IMR-90 (cell line): ENCODE measurements at regions not wholly inside any gene's neighbourhood (a gene's known extent, or its start where the extent isn't known, plus 50 kb on each side); places are given as distances from the start of the nearest gene placed in this dataset.
"Not testable (repeated sequence)": the region's sequence is repeated elsewhere in the genome, so short reads cannot be mapped to it uniquely, and the experiment has no call there.

Experiments
- ATAC-seq: fragments of 200-7000 bp; cut with Tn5 transposase; 2 replicates; pipeline ENCODE4 v1.9.1; 2020; ENCODE audit warnings: low read depth, mild to moderate bottlenecking, moderate library complexity
- BruUV-seq: library from RNA; stranded (reverse); fragments of 400-500 nt; replicated peaks from 2 replicates; lab custom pipeline; 2021; lab: Mats Ljungman, UMichigan
- CTCF ChIA-PET: fragments of 300-600 bp; formaldehyde crosslinking; extraction: SDS; loops from one replicate; lab custom pipeline; 2021; ENCODE audit warnings: antibody characterized with exemption; lab: Yijun Ruan, JAX
- POLR2A ChIA-PET: fragments of 300-600 bp; sonication (Branson Sonifier 250); formaldehyde crosslinking; loops from one replicate; lab custom pipeline; 2022; ENCODE audit warnings: antibody characterized with exemption; ENCODE audit not compliant: unreplicated experiment; lab: Charles Lee
- DNase-seq: peaks from one replicate; pipeline ENCODE4 v3.0.0; 2013
- H2AFZ ChIP-seq: replicated peaks from 2 replicates; pipeline ENCODE3; 2013; ENCODE audit warnings: low read length, mild to moderate bottlenecking; ENCODE audit not compliant: poor library complexity
- H2AK5ac ChIP-seq: 2 replicates; pipeline ENCODE4 v1.6.1; 2013; ENCODE audit warnings: low read depth, low read length, inconsistent platforms
- H2AK9ac ChIP-seq: replicated peaks from 2 replicates; pipeline ENCODE3; 2013; ENCODE audit warnings: mild to moderate bottlenecking, low read depth, low read length, moderate library complexity; ENCODE audit not compliant: poor library complexity
- H2BK120ac ChIP-seq: 2 replicates; pipeline ENCODE4 v1.6.1; 2013; ENCODE audit warnings: low read depth, low read length, inconsistent platforms
- H2BK15ac ChIP-seq: 3 replicates; pipeline ENCODE4 v1.6.1; 2013; ENCODE audit warnings: low read depth, low read length, inconsistent platforms
- H2BK20ac ChIP-seq: 2 replicates; pipeline ENCODE4 v1.6.1; 2013; ENCODE audit warnings: low read depth, mild to moderate bottlenecking, inconsistent platforms, low read length, moderate library complexity
- H2BK5ac ChIP-seq: 2 replicates; pipeline ENCODE4 v1.6.1; 2013; ENCODE audit warnings: mild to moderate bottlenecking, low read depth, low read length, inconsistent platforms; ENCODE audit not compliant: poor library complexity, severe bottlenecking
- H3K14ac ChIP-seq: replicated peaks from 2 replicates; pipeline ENCODE4 v1.6.1; 2013; ENCODE audit warnings: low read depth, low read length, inconsistent platforms
- H3K18ac ChIP-seq: 2 replicates; pipeline ENCODE4 v1.6.1; 2013; ENCODE audit warnings: low read depth, low read length, control low read depth
- H3K23ac ChIP-seq: 2 replicates; pipeline ENCODE4 v1.6.1; 2013; ENCODE audit warnings: low read depth, low read length, inconsistent platforms
- H3K27ac ChIP-seq: 2 replicates; pipeline ENCODE4 v1.5.1; 2013; ENCODE audit warnings: mild to moderate bottlenecking, control low read depth, low read length; ENCODE audit not compliant: insufficient read depth
- H3K27me3 ChIP-seq: 2 replicates; pipeline ENCODE4 v1.6.1; 2013; ENCODE audit warnings: low read length; ENCODE audit not compliant: control insufficient read depth, insufficient read depth
- H3K36me3 ChIP-seq: 2 replicates; pipeline ENCODE4 v1.6.1; 2013; ENCODE audit warnings: low read length, mixed read lengths; ENCODE audit not compliant: control insufficient read depth, insufficient read depth
- H3K4ac ChIP-seq: 2 replicates; pipeline ENCODE4 v1.6.1; 2013; ENCODE audit warnings: low read depth, low read length, inconsistent platforms
- H3K4me1 ChIP-seq: 2 replicates; pipeline ENCODE4 v1.6.1; 2013; ENCODE audit warnings: low read length, mixed read lengths; ENCODE audit not compliant: control insufficient read depth, insufficient read depth
- H3K4me2 ChIP-seq: 2 replicates; pipeline ENCODE4 v1.6.1; 2013; ENCODE audit warnings: low read depth, mild to moderate bottlenecking, control low read depth, low read length, moderate library complexity
- H3K4me3 ChIP-seq: 2 replicates; pipeline ENCODE4 v1.5.1; 2013; ENCODE audit warnings: low read depth, mild to moderate bottlenecking, control low read depth, low read length, moderate library complexity; ENCODE audit not compliant: insufficient read depth
- H3K56ac ChIP-seq: 2 replicates; pipeline ENCODE4 v1.6.1; 2013; ENCODE audit warnings: low read length, inconsistent platforms; ENCODE audit not compliant: insufficient read depth; ENCODE audit errors: extremely low read depth
- H3K79me1 ChIP-seq, 2 experiments: 2 replicates each; pipeline ENCODE4 v1.6.1; 2013; ENCODE audit warnings: low read length in 2 of 2, inconsistent platforms in 1 of 2, low read depth in 1 of 2
- H3K9ac ChIP-seq: 2 replicates; pipeline ENCODE4 v1.6.1; 2013; ENCODE audit warnings: low read depth, low read length, control low read depth
- H3K9me1 ChIP-seq: 2 replicates; pipeline ENCODE4 v1.6.1; 2013; ENCODE audit warnings: low read length, inconsistent platforms; ENCODE audit not compliant: insufficient read depth
- H3K9me3 ChIP-seq: 2 replicates; pipeline ENCODE4 v1.6.1; 2013; ENCODE audit warnings: low read length; ENCODE audit not compliant: control insufficient read depth, insufficient read depth
- H4K20me1 ChIP-seq: 2 replicates; pipeline ENCODE4 v1.6.1; 2013; ENCODE audit warnings: low read length, inconsistent platforms; ENCODE audit not compliant: insufficient read depth
- H4K5ac ChIP-seq: 2 replicates; pipeline ENCODE4 v1.6.1; 2013; ENCODE audit warnings: mild to moderate bottlenecking, low read depth, low read length, control low read depth
- H4K8ac ChIP-seq, 2 experiments: 2 replicates each; pipeline ENCODE4 v1.6.1; 2013; ENCODE audit warnings: low read depth in 2 of 2, low read length in 2 of 2, control low read depth in 1 of 2, inconsistent platforms in 1 of 2
- H4K91ac ChIP-seq: 2 replicates; pipeline ENCODE4 v1.6.1; 2013; ENCODE audit warnings: low read depth, low read length, inconsistent platforms; ENCODE audit not compliant: insufficient read depth
- BHLHE40 ChIP-seq: fragments of 150-350 bp; IDR thresholded peaks from 2 replicates; pipeline ENCODE4 v1.6.1; 2016; ENCODE audit warnings: mild to moderate bottlenecking, low read depth, low read length
- CHD1 ChIP-seq: IDR thresholded peaks from 2 replicates; pipeline ENCODE4 v1.6.1; 2012; ENCODE audit warnings: low read depth, low read length, improper control_type of control experiment
- FOS ChIP-seq: fragments of 150-350 bp; IDR thresholded peaks from 2 replicates; pipeline ENCODE4 v1.6.1; 2016; ENCODE audit warnings: low read depth, low read length
- MAZ ChIP-seq: IDR thresholded peaks from 2 replicates; pipeline ENCODE4 v1.6.1; 2012; ENCODE audit warnings: low read depth, mild to moderate bottlenecking, low read length, improper control_type of control experiment, moderate library complexity, borderline replicate concordance
- MXI1 ChIP-seq: IDR thresholded peaks from 2 replicates; pipeline ENCODE4 v1.6.1; 2012; ENCODE audit warnings: low read depth, mild to moderate bottlenecking, low read length, moderate library complexity, borderline replicate concordance
- NFE2L2 ChIP-seq: fragments of 150-350 bp; IDR thresholded peaks from 2 replicates; pipeline ENCODE4 v1.6.1; 2016; ENCODE audit warnings: low read depth, mild to moderate bottlenecking, low read length
- POLR2A ChIP-seq: IDR thresholded peaks from 2 replicates; pipeline ENCODE4 v1.6.1; 2012; ENCODE audit warnings: mild to moderate bottlenecking, low read depth, low read length
- RAD21 ChIP-seq: IDR thresholded peaks from 2 replicates; pipeline ENCODE4 v1.6.1; 2012; ENCODE audit warnings: low read length, improper control_type of control experiment
- RCOR1 ChIP-seq: IDR thresholded peaks from 2 replicates; pipeline ENCODE4 v1.6.1; 2012; ENCODE audit warnings: mild to moderate bottlenecking, low read length, improper control_type of control experiment; ENCODE audit not compliant: insufficient replicate concordance
- WGBS, 2 experiments: methylation state at CpG; one replicate each; pipeline versions ENCODE4 v1.1.5 to v1.1.7; 2013; ENCODE audit warnings: missing lambda C conversion rate in 2 of 2; ENCODE audit not compliant: insufficient read length in 1 of 2; ENCODE audit errors: extremely low coverage in 2 of 2; 5-methylcytosine and 5-hydroxymethylcytosine counted together
- dilution Hi-C: fragments of 300-500 bp; cut with HindIII; formaldehyde crosslinking; loops from one replicate; pipeline ENCODE4 v1.14.3; 2018; ENCODE audit warnings: low sequenced_read_pairs; ENCODE audit not compliant: unreplicated experiment
- in situ Hi-C: fragments of 300-500 bp; cut with MboI; formaldehyde crosslinking; loops from 3 replicates; pipeline ENCODE4 v1.14.3; 2019; ENCODE audit warnings: low sequenced_read_pairs, inconsistent platforms, mixed read lengths
- intact Hi-C: fragments of 100-400 bp; cut with micrococcal nuclease; formaldehyde crosslinking; loops from 2 replicates; pipeline ENCODE4 v1.10.0; 2022

DNA sequence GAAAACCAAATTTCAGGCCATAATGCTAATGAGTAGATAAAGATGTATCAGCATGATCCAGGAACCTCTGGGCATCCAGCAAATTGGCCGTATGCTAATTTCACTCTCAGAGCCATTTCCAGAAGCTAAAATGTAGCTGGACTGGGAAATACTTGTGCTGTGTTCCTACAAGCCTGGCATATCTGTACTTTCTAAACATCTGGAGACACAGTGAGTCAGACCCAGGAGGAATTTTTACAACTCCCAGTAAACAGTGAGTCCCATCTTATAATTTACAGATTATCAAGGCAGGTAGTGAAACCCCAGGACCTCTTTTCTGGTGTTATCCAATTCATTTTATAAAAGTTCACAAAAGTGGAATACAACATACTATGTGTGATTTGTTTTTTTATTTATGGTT is 683.0 kb upstream of the ADGRB3 start:
- ChIA-PET CTCF (no interaction called here), POLR2A (no interaction called here)
- Histone ChIP-seq H2AK5ac (no peak overlapping the region), H2BK20ac (no peak overlapping the region), H3K56ac (no peak overlapping the region), H3K9me3 (peaks cover 8% of the 10 kb centered on the region), H3K4me2 (no peak overlapping the region), H2BK120ac (no peak overlapping the region), H2BK5ac (no peak overlapping the region), H3K23ac (no peak overlapping the region), H3K27ac (no peak overlapping the region), H3K4me3 (no peak overlapping the region), H3K4me1 (no peaks in the 10 kb centered on the region), H3K36me3 (no peaks in the 10 kb centered on the region), H3K18ac (no peak overlapping the region), H3K4ac (no peak overlapping the region), H3K27me3 (no peaks in the 10 kb centered on the region), H4K91ac (no peak overlapping the region), H3K9ac (no peak overlapping the region), H2AFZ (no peak overlapping the region), H2AK9ac (no peak overlapping the region), H4K20me1 (no peaks in the 10 kb centered on the region), H4K8ac (no peak overlapping the region), H3K14ac (no peak overlapping the region), H3K79me1 (no peaks in the 10 kb centered on the region), H3K9me1 (no peaks in the 10 kb centered on the region), H4K5ac (no peak overlapping the region), H2BK15ac (no peak overlapping the region)
- TF ChIP-seq MAZ (no peak), BHLHE40 (no peak), MXI1 (no peak), CHD1 (no peak), RCOR1 (no peak), FOS (no peak), NFE2L2 (no peak), POLR2A (no peak), RAD21 (no peak)
- no peak for ATAC-seq
- no CpG with 5 or more reads among the region's 1 CpG for WGBS, 2 experiments
- dilution Hi-C loops (no loop called here), in situ Hi-C loops (no loop called here), intact Hi-C loops (no loop called here)
- DNase-seq, result no peak
- no TSS peak for BruUV-seq

DNA sequence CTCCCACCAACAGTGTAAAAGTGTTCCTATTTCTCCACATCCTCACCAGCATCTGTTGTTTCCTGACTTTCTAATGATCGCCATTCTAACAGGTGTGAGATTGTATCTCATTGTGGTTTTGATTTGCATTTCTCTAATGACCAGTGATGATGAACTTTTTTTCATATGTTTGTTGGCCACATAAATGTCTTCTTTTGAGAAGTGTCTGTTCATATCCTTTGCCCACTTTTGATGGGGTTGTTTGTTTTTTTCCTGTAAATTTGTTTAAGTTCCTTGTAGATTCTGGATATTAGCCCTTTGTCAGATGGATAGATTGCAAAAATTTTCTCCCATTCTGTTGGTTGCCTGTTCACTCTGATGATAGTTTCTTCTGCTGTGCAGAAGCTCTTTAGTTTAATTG is 687.3 kb upstream of the ADGRB3 start:
- H3K4me3 ChIP-seq, CTCF ChIA-PET, POLR2A ChIA-PET, H2AFZ ChIP-seq, intact Hi-C loops, H3K4me2 ChIP-seq, H3K9me1 ChIP-seq, H2AK9ac ChIP-seq, H3K27me3 ChIP-seq, H3K14ac ChIP-seq, ATAC-seq, H2BK5ac ChIP-seq, H3K9ac ChIP-seq, H4K91ac ChIP-seq, DNase-seq, H3K79me1 ChIP-seq, H2BK20ac ChIP-seq, H3K56ac ChIP-seq, BruUV-seq, H3K4me1 ChIP-seq, dilution Hi-C loops, H3K9me3 ChIP-seq, H3K27ac ChIP-seq, in situ Hi-C loops, H2BK15ac ChIP-seq, H3K18ac ChIP-seq, H3K4ac ChIP-seq, H2AK5ac ChIP-seq, H4K20me1 ChIP-seq, H3K23ac ChIP-seq, H4K5ac ChIP-seq, H3K36me3 ChIP-seq, H4K8ac ChIP-seq, H2BK120ac ChIP-seq: not testable (repeated sequence)
- WGBS, 2 experiments, result no CpG with 5 or more reads among the region's 1 CpG
